ENCODE measurements at regions not wholly inside any gene's neighbourhood (a gene's known extent, or its start where the extent isn't known, plus 50 kb on each side); places are given as distances from the start of the nearest gene placed in this dataset.
A peak's percentile ranks its signal among the peaks of the same experiment; 100 is the strongest.

- H4K20me1 ChIP-seq (replicated peaks; ENCODE audit: insufficient read depth) = no peaks in the 10 kb centered on the region
- no peak for TF ChIP-seq JUNB (IDR thresholded peaks at IDR 0.05; ENCODE audit: unreplicated experiment)
- no peak for TF ChIP-seq ZNF331 (CRISPR knock-in tag; IDR thresholded peaks at IDR 0.05; ENCODE audit: low read depth)
- no peak for TF ChIP-seq CTCF (conservative IDR thresholded peaks at IDR 0.05; ENCODE audit: low read depth in 2 of 2)
- no peak for TF ChIP-seq REST (IDR thresholded peaks at IDR 0.05; ENCODE audit: unreplicated experiment)
- no peak for TF ChIP-seq EZH2phosphoT487 (IDR thresholded peaks at IDR 0.05; ENCODE audit: unreplicated experiment)
- no peak for TF ChIP-seq EZH2 (IDR thresholded peaks at IDR 0.05; ENCODE audit: low read depth, unreplicated experiment)
- TF ChIP-seq ZNF114 (CRISPR knock-in tag; IDR thresholded peaks at IDR 0.05) = no peak
- no peak for TF ChIP-seq ZNF462 (CRISPR knock-in tag; IDR thresholded peaks at IDR 0.05)
- no peak for TF ChIP-seq ETS1 (IDR thresholded peaks at IDR 0.05)
- TF ChIP-seq POLR2AphosphoS5 (IDR thresholded peaks at IDR 0.05; ENCODE audit: low read depth) = no peak
- no peak for TF ChIP-seq CREB1 (CRISPR knock-in tag; IDR thresholded peaks at IDR 0.05; ENCODE audit: low read depth)
- no peak for TF ChIP-seq STAT1 (IDR thresholded peaks at IDR 0.05; ENCODE audit: unreplicated experiment)
- no peak for TF ChIP-seq NANOG (IDR thresholded peaks at IDR 0.05; ENCODE audit: borderline replicate concordance)
- Mint-ChIP-seq H3K27ac (no peak overlapping the region), H3K4me1 (peaks cover 5% of the 10 kb centered on the region), H3K4me3 (no peak overlapping the region), H3K36me3 (ENCODE audit: low read depth) (no peaks in the 10 kb centered on the region), H3K27me3 (ENCODE audit: insufficient read depth, low read depth, poor library complexity) (peaks cover 6% of the 10 kb centered on the region), H3K9me3 (peaks cover 9% of the 10 kb centered on the region; the same call in 2 of the 3 replicates)
- DNase-seq (ENCODE audit: low spot score) = no peak
- H3K4me2 ChIP-seq = no peak overlapping the region
- H3K27ac ChIP-seq (ENCODE audit: low read depth) = no peak overlapping the region
- ATAC-seq = no peak
- peaks cover 4% of the 10 kb centered on the region; the same call in 1 of the 2 replicates for H3K4me1 ChIP-seq (ENCODE audit: insufficient read depth)
- H3K9me2 ChIP-seq (ENCODE audit: insufficient read depth) = no peaks in the 10 kb centered on the region
- H3K36me3 ChIP-seq (ENCODE audit: insufficient read depth) = no peaks in the 10 kb centered on the region
- H2AFZ ChIP-seq = 0 out of 2 replicates have a peak overlapping the region, but pooled peaks have one; percentile 30
- no peaks in the 10 kb centered on the region for H3F3A ChIP-seq (replicated peaks; ENCODE audit: low read depth)
- no peaks in the 10 kb centered on the region for H3K27me3 ChIP-seq (ENCODE audit: insufficient read depth)
- H3K4me3 ChIP-seq = no peak overlapping the region
- no peaks in the 10 kb centered on the region for H3K79me2 ChIP-seq (replicated peaks; ENCODE audit: insufficient read depth)
These were observed 60.6 kb upstream of the DDHD1 start for GRCh38 chr14:53213761-53214160.

Measured in GM23338 (cell line).